ENCODE measurements at regions not wholly inside any gene's neighbourhood (a gene's known extent, or its start where the extent isn't known, plus 50 kb on each side); places are given as distances from the start of the nearest gene placed in this dataset.
A peak's percentile ranks its signal among the peaks of the same experiment; 100 is the strongest.

- H3K4me3 Mint-ChIP-seq: no peak overlapping the region
- H3K27ac Mint-ChIP-seq: no peak overlapping the region
- H3K4me1 Mint-ChIP-seq (ENCODE audit: low read depth in 2 of 2): peaks cover 4 to 5% of the 10 kb centered on the region in 2 donors
- DNase-seq (ENCODE audit: low spot score) (no peak), ATAC-seq (no peak)
- H3K27me3 Mint-ChIP-seq: peaks cover 15 to 34% of the 10 kb centered on the region in 2 donors
- H3K9me3 Mint-ChIP-seq: no peaks in the 10 kb centered on the region
- no peaks in the 10 kb centered on the region for H3K36me3 Mint-ChIP-seq
Observed at GRCh38 chr20:57062696-57063270, 203.7 kb downstream of the BMP7 start.

GRCh38 chr20:57064836-57065235 is 201.6 kb downstream of the BMP7 start:
- Mint-ChIP-seq H3K27me3 (peaks cover 19 to 31% of the 10 kb centered on the region in 2 donors), H3K36me3 (no peaks in the 10 kb centered on the region), H3K4me1 (ENCODE audit: low read depth in 2 of 2) (no peaks in the 10 kb centered on the region), H3K4me3 (no peak overlapping the region), H3K27ac (no peak overlapping the region), H3K9me3 (no peaks in the 10 kb centered on the region)
- ATAC-seq (no peak), DNase-seq (ENCODE audit: low spot score) (no peak)

- no peak for DNase-seq (ENCODE audit: low spot score)
- no peaks in the 10 kb centered on the region for H3K4me1 Mint-ChIP-seq (ENCODE audit: low read depth in 2 of 2)
- H3K27ac Mint-ChIP-seq: no peak overlapping the region
- H3K4me3 Mint-ChIP-seq: no peak overlapping the region
- no peak for ATAC-seq
- no peaks in the 10 kb centered on the region for H3K9me3 Mint-ChIP-seq
- peaks cover 21 to 31% of the 10 kb centered on the region in 2 donors for H3K27me3 Mint-ChIP-seq
- no peaks in the 10 kb centered on the region for H3K36me3 Mint-ChIP-seq
Observed at GRCh38 chr20:57065646-57066045, 200.8 kb downstream of the BMP7 start.

- H3K4me3 Mint-ChIP-seq: no peak overlapping the region
- no peaks in the 10 kb centered on the region for H3K36me3 Mint-ChIP-seq
- DNase-seq (ENCODE audit: low spot score) (no peak), ATAC-seq (no peak)
- H3K9me3 Mint-ChIP-seq: no peaks in the 10 kb centered on the region
- no peaks in the 10 kb centered on the region for H3K4me1 Mint-ChIP-seq (ENCODE audit: low read depth in 2 of 2)
- peaks cover 27 to 35% of the 10 kb centered on the region in 2 donors for H3K27me3 Mint-ChIP-seq
- H3K27ac Mint-ChIP-seq: no peak overlapping the region
Observed at GRCh38 chr20:57066126-57066900, 200.1 kb downstream of the BMP7 start.

- no peaks in the 10 kb centered on the region for H3K9me3 Mint-ChIP-seq
- H3K36me3 Mint-ChIP-seq: no peaks in the 10 kb centered on the region
- DNase-seq (ENCODE audit: low spot score) (no peak), ATAC-seq (no peak)
- H3K4me3 Mint-ChIP-seq: no peak overlapping the region
- H3K27ac Mint-ChIP-seq: no peak overlapping the region
- H3K4me1 Mint-ChIP-seq (ENCODE audit: low read depth in 2 of 2): no peaks in the 10 kb centered on the region
- H3K27me3 Mint-ChIP-seq: peaks cover 26 to 40% of the 10 kb centered on the region in 2 donors
Observed at GRCh38 chr20:57069442-57069841, 197.0 kb downstream of the BMP7 start.

- Mint-ChIP-seq H3K4me3 (no peak overlapping the region), H3K27me3 (peaks cover 24 to 48% of the 10 kb centered on the region in 2 donors), H3K27ac (no peak overlapping the region), H3K9me3 (peaks cover 4% of the 10 kb centered on the region), H3K36me3 (no peaks in the 10 kb centered on the region), H3K4me1 (ENCODE audit: low read depth in 2 of 2) (no peaks in the 10 kb centered on the region)
- ATAC-seq (no peak), DNase-seq (ENCODE audit: low spot score) (no peak)
Observed at GRCh38 chr20:57070296-57070695, 196.1 kb downstream of the BMP7 start.

GRCh38 chr20:57071283-57071731 is 195.1 kb downstream of the BMP7 start:
- DNase-seq (ENCODE audit: low spot score): no peak
- no peak overlapping the region for H3K27ac Mint-ChIP-seq
- H3K36me3 Mint-ChIP-seq: no peaks in the 10 kb centered on the region
- no peak overlapping the region for H3K4me3 Mint-ChIP-seq
- H3K9me3 Mint-ChIP-seq: peaks cover 4% of the 10 kb centered on the region
- no peak for ATAC-seq
- H3K4me1 Mint-ChIP-seq (ENCODE audit: low read depth in 2 of 2): no peaks in the 10 kb centered on the region
- peaks cover 20 to 42% of the 10 kb centered on the region in 2 donors for H3K27me3 Mint-ChIP-seq

GRCh38 chr20:57071954-57072583 is 194.4 kb downstream of the BMP7 start:
- peaks cover 7% of the 10 kb centered on the region for H3K9me3 Mint-ChIP-seq
- peaks cover 17 to 49% of the 10 kb centered on the region in 2 donors for H3K27me3 Mint-ChIP-seq
- no peak overlapping the region for H3K27ac Mint-ChIP-seq
- no peak overlapping the region for H3K4me3 Mint-ChIP-seq
- H3K4me1 Mint-ChIP-seq (ENCODE audit: low read depth in 2 of 2): no peaks in the 10 kb centered on the region
- peaks cover 3% of the 10 kb centered on the region for H3K36me3 Mint-ChIP-seq
- DNase-seq (ENCODE audit: low spot score) (no peak), ATAC-seq (no peak)

- Mint-ChIP-seq H3K36me3 (peaks cover 5% of the 10 kb centered on the region), H3K27ac (no peak overlapping the region), H3K9me3 (peaks cover 9% of the 10 kb centered on the region), H3K27me3 (peaks cover 12 to 48% of the 10 kb centered on the region in 2 donors), H3K4me1 (ENCODE audit: low read depth in 2 of 2) (no peaks in the 10 kb centered on the region), H3K4me3 (no peak overlapping the region)
- DNase-seq (ENCODE audit: low spot score): no peak
- no peak for ATAC-seq
Observed at GRCh38 chr20:57073402-57073801, 193.0 kb downstream of the BMP7 start.

GRCh38 chr20:57074386-57074785 is 192.1 kb downstream of the BMP7 start:
- H3K9me3 Mint-ChIP-seq: peaks cover 9% of the 10 kb centered on the region
- ATAC-seq: no peak

GRCh38 chr20:57075181-57075580 is 191.3 kb downstream of the BMP7 start:
- H3K9me3 Mint-ChIP-seq: peaks cover 9% of the 10 kb centered on the region
- DNase-seq (ENCODE audit: low spot score): no peak
- H3K4me1 Mint-ChIP-seq (ENCODE audit: low read depth in 2 of 2): no peaks in the 10 kb centered on the region
- no peak overlapping the region for H3K4me3 Mint-ChIP-seq
- no peak for ATAC-seq
- peaks cover 17 to 44% of the 10 kb centered on the region in 2 donors for H3K27me3 Mint-ChIP-seq
- no peak overlapping the region for H3K27ac Mint-ChIP-seq
- H3K36me3 Mint-ChIP-seq: peaks cover 19% of the 10 kb centered on the region

More at GRCh38 chr20:57074386-57074785, 192.1 kb downstream of the BMP7 start:
- Mint-ChIP-seq H3K27ac (no peak overlapping the region), H3K4me3 (no peak overlapping the region), H3K27me3 (peaks cover 12 to 44% of the 10 kb centered on the region in 2 donors), H3K4me1 (ENCODE audit: low read depth in 2 of 2) (no peaks in the 10 kb centered on the region), H3K36me3 (peaks cover 12% of the 10 kb centered on the region)
- no peak for DNase-seq (ENCODE audit: low spot score)

GRCh38 chr20:57075603-57076002 is 190.8 kb downstream of the BMP7 start:
- DNase-seq (ENCODE audit: low spot score) (no peak), ATAC-seq (no peak)
- Mint-ChIP-seq H3K4me3 (no peak overlapping the region), H3K36me3 (peaks cover 19% of the 10 kb centered on the region), H3K27ac (no peak overlapping the region), H3K27me3 (peaks cover 21 to 43% of the 10 kb centered on the region in 2 donors), H3K4me1 (ENCODE audit: low read depth in 2 of 2) (no peaks in the 10 kb centered on the region), H3K9me3 (peaks cover 9% of the 10 kb centered on the region)

GRCh38 chr20:57076152-57076652 is 190.2 kb downstream of the BMP7 start:
- H3K4me3 Mint-ChIP-seq: no peak overlapping the region
- no peak for DNase-seq (ENCODE audit: low spot score)

GRCh38 chr20:57076951-57077350 is 189.5 kb downstream of the BMP7 start:
- H3K27me3 Mint-ChIP-seq: peaks cover 12 to 30% of the 10 kb centered on the region in 2 donors
- H3K27ac Mint-ChIP-seq: no peak overlapping the region
- ATAC-seq (no peak), DNase-seq (ENCODE audit: low spot score) (no peak)
- peaks cover 9% of the 10 kb centered on the region for H3K9me3 Mint-ChIP-seq
- H3K36me3 Mint-ChIP-seq: peaks cover 19% of the 10 kb centered on the region
- H3K4me1 Mint-ChIP-seq (ENCODE audit: low read depth in 2 of 2): no peaks in the 10 kb centered on the region
- no peak overlapping the region for H3K4me3 Mint-ChIP-seq

More at GRCh38 chr20:57076152-57076652, 190.2 kb downstream of the BMP7 start:
- ATAC-seq: peak in 1 of 2 donors; percentile 24
- peaks cover 17 to 37% of the 10 kb centered on the region in 2 donors for H3K27me3 Mint-ChIP-seq
- H3K36me3 Mint-ChIP-seq: peaks cover 19% of the 10 kb centered on the region
- H3K4me1 Mint-ChIP-seq (ENCODE audit: low read depth in 2 of 2): no peaks in the 10 kb centered on the region
- H3K9me3 Mint-ChIP-seq: peaks cover 9% of the 10 kb centered on the region
- H3K27ac Mint-ChIP-seq: no peak overlapping the region
